G401.6 (cell line): ENCODE measurements at regions not wholly inside any gene's neighbourhood (a gene's known extent, or its start where the extent isn't known, plus 50 kb on each side); places are given as distances from the start of the nearest gene placed in this dataset.

Experiments
- FAIRE-seq: peaks from 2 replicates; lab custom pipeline; 2012; peaks lifted over from hg19 to GRCh38; lab: Jason Lieb, UNC

GRCh38 chr10:118537623-118538022 lies 57.8 kb downstream of the PRLHR start:
- FAIRE-seq = no peak

GRCh38 chr10:118534136-118534535 lies 61.3 kb downstream of the PRLHR start:
- no peak for FAIRE-seq

GRCh38 chr10:118531105-118531852 lies 64.2 kb downstream of the PRLHR start:
- FAIRE-seq = no peak

- FAIRE-seq = no peak
Measured at GRCh38 chr10:118528426-118528825, 67.0 kb downstream of the PRLHR start.

- no peak for FAIRE-seq
Measured at GRCh38 chr10:118523775-118524174, 71.7 kb downstream of the PRLHR start.

GRCh38 chr10:118522791-118523498 lies 72.5 kb downstream of the PRLHR start:
- no peak for FAIRE-seq

GRCh38 chr10:118521415-118522117 lies 73.9 kb downstream of the PRLHR start:
- no peak for FAIRE-seq

GRCh38 chr10:118520116-118520742 lies 75.2 kb downstream of the PRLHR start:
- FAIRE-seq = no peak

- FAIRE-seq = no peak
Measured at GRCh38 chr10:118518095-118518494, 77.4 kb downstream of the PRLHR start.

GRCh38 chr10:118516716-118517115 lies 78.7 kb downstream of the PRLHR start:
- no peak for FAIRE-seq

GRCh38 chr10:118513174-118513573 lies 82.3 kb downstream of the PRLHR start:
- FAIRE-seq = no peak

- FAIRE-seq = no peak
Measured at GRCh38 chr10:118511711-118512110, 83.7 kb downstream of the PRLHR start.

- FAIRE-seq = no peak
Measured at GRCh38 chr10:118508863-118509262, 86.6 kb downstream of the PRLHR start.

GRCh38 chr10:118508355-118508754 lies 87.1 kb downstream of the PRLHR start:
- no peak for FAIRE-seq

GRCh38 chr10:118506671-118507590 lies 88.5 kb downstream of the PRLHR start:
- FAIRE-seq = no peak

GRCh38 chr10:118505363-118505762 lies 90.1 kb downstream of the PRLHR start:
- FAIRE-seq = no peak

- FAIRE-seq = no peak
Measured at GRCh38 chr10:118504467-118505205, 90.8 kb downstream of the PRLHR start.

GRCh38 chr10:118504044-118504443 lies 91.4 kb downstream of the PRLHR start:
- no peak for FAIRE-seq

GRCh38 chr10:118503192-118503591 lies 92.3 kb downstream of the PRLHR start:
- FAIRE-seq = no peak

- no peak for FAIRE-seq
Measured at GRCh38 chr10:118501637-118502440, 93.6 kb downstream of the PRLHR start.
